ENCODE measurements at regions not wholly inside any gene's neighbourhood (a gene's known extent, or its start where the extent isn't known, plus 50 kb on each side); places are given as distances from the start of the nearest gene placed in this dataset.
"Not testable (repeated sequence)": the region's sequence is repeated elsewhere in the genome, so short reads cannot be mapped to it uniquely, and the experiment has no call there.

DNA sequence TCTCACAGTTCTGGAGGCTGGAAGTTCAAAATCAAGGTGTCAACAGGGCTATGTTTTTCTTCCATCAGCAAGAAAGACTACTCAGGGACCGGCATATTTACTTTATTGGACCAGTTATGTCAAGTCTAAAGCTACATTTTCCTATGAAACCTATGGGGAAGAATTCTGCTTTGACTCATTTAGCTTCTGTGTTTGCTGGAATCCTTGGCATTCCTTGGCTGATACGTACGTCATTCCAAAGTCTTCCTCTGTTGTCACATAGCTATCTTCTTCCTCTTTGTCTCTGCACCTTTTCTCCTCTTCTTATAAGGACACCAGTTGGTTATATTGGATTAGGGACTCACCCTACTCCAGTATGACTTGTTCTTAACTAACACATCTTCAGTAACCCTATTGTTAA lies 137.4 kb upstream of the FBXO11 start:
- no peak for DNase-seq (ENCODE audit: low read depth, low spot score)

DNA sequence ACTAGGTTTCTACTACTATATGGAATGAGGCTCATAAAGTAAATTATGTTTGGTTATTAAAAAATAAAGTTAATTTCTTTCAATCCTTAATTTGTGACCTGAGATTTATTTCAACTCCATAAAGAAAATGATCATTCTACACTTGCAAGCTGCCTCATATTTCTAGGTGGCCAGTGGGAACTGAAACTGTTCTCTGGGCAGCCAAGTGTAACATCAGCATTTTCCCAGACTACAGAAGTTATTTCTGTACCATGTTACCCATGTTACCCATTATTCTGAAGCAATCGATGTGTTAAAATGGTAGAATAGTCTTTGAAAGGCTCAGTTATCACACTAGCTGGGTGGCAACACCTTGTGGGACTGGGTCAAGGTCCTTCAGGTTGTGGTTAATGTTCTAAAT lies 139.3 kb upstream of the FBXO11 start:
- no peak for DNase-seq (ENCODE audit: low read depth, low spot score)

GRCh38 chr2:48048476-48049171 lies 142.3 kb upstream of the FBXO11 start:
- DNase-seq (ENCODE audit: low read depth, low spot score): no peak

- DNase-seq (ENCODE audit: low read depth, low spot score): no peak
Observed at GRCh38 chr2:48049371-48049770, 143.1 kb upstream of the FBXO11 start.

GRCh38 chr2:48050711-48051110 lies 144.4 kb upstream of the FBXO11 start:
- no peak for DNase-seq (ENCODE audit: low read depth, low spot score)

- no peak for DNase-seq (ENCODE audit: low read depth, low spot score)
Observed at GRCh38 chr2:48059975-48060374, 153.7 kb upstream of the FBXO11 start.

- DNase-seq (ENCODE audit: low read depth, low spot score): not testable (repeated sequence)
Observed at GRCh38 chr2:48061656-48062055, 155.4 kb upstream of the FBXO11 start.

- DNase-seq (ENCODE audit: low read depth, low spot score): no peak
Observed at GRCh38 chr2:48065096-48065495, 158.8 kb upstream of the FBXO11 start.

DNA sequence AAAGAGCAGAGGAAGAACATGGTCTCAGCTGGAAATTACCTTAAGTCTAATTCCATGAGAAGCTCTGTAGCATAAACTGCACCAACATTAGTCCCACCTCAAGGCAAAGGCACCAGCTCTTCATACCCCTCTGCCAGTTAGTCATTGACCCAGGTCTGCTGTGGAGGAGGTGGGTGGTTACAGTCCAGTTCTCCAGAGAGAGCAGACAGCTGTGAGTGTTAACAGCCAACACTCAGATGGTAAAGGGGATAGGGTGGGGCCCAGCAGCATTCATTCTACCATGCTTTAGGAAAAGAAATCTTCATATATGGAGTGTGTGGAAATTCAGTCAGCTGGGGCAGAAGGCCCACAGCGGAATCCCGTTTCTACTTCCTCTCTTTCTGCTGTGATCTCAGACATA lies 159.7 kb upstream of the FBXO11 start:
- DNase-seq (ENCODE audit: low read depth, low spot score): no peak

DNA sequence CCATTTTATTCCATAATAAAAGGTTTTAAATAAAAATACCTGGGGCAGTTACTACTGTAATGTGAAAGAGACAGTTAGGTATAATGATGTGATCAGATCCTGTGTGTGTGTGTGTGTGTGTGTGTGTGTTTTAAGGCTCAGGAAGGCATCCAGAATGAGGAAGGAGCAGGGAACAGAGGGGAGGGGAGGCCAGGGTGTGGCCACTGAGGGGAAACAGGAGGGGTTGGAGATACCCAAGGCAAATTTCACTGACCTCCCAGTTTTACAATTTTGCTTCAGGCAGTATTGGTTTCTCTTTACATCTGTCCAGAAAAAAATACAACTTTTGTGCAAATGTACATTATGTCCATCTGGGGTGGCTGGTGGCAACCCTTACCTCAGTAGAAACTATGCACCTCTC lies 163.5 kb upstream of the FBXO11 start:
- DNase-seq (ENCODE audit: low read depth, low spot score): no peak

DNA sequence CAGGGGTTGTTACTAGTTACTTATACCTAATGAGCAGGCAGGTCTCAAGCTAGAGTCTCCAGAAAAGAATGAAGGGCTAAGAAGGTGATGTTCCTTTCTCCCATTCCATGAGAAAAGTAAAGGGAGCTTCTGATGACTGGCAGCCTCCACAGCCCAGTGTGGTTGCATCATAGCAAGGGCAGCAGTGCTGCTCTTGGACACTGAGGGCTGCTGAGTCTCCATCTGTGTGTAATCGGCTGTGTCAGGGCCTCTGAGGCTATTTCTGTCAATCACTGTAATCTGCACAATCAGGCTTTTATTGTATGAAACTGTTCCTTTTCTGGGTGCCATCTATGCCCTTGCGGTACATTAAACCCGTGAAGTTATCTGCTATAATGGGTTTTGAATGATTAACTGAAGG lies 164.1 kb upstream of the FBXO11 start:
- DNase-seq (ENCODE audit: low read depth, low spot score): no peak

DNA sequence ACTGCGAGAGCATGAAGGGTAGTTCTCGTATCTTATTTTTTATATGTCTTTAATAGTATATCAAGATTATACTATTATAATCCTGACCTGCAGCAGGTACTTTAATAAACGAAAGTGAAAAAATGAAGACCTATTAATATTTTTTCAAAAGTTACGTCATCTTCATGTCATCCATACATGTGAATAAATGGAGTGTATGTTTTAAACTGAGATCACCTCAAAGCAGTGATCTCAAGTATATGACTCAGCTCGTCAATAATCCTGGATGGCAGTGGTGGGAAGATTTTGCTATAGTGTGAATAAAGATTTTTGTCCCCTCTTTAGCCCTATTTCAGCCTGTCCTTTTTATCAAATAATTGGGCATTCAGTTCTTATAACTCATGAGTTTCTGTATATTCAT lies 166.3 kb upstream of the FBXO11 start:
- DNase-seq (ENCODE audit: low read depth, low spot score): no peak

DNA sequence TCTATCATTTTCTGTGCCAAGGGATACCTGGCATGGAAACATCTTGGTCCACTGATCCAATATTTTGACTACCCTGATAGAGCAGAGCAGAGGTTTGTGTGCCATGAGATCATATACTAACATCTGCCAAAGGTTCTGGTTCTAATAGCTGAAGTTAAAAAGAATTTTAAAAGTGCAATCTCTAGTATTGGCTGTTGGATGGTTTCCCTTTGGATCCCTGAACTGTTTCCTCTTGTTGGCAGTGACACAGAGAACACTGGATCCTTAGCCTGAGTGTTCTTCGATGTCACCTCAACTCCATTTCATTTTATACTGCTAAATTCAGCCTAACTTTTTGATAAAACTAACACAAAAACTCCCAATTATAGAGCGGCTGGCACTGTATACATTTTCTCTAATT lies 169.3 kb upstream of the FBXO11 start:
- no peak for DNase-seq (ENCODE audit: low read depth, low spot score)

DNA sequence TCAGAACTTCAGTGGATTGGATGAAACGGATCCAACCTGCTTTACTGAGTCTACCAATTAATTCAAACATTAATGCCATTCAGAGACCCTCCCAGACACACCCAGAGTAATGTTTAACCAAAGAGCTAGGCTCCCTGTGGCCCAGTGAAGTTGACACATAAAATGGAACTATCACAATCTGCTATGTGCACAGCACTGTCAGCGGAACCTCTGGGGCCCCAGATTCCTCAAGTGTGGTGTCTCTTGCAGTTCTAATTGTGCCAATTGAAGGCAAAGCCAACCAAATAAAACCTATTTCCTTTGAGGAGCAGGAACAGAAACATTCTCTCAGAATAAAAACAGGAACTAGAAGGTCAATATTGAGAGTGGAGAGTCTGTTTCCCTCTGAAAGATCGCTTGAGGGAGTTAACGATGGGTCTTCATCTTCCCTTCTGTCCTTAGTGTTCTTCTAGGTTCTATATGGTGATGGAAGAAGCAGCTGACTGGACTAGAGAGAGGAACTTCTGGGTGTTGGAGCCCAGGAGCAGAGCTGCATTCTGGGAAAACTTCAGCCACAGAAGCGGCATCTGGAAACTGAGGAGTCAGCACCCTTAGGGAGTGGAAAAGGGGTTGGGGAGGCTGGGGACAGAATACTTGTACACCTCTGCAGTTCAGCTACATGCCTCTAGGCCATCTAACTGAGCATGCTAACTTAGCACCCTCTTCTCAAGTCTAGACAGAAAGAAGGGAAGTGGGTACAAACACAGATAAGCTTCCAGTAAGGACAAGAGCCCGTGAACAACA lies 174.4 kb upstream of the FBXO11 start:
- no peak for DNase-seq (ENCODE audit: low read depth, low spot score)

DNA sequence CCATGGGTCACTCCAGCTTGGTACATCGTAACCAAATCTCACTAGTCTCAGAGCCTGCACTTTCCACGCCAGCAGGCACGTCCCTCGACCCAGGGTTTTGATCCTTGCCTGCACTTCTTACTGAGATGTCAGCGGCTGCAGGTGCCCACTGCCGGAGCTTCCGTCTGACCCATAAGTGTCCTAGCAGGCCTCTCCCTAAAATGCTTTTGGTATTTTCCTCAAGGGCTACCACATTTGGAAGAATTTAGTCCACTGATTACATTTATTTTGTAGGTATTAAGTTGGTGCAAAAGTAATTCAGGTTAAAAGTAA lies 175.0 kb upstream of the FBXO11 start:
- DNase-seq (ENCODE audit: low read depth, low spot score): no peak

DNA sequence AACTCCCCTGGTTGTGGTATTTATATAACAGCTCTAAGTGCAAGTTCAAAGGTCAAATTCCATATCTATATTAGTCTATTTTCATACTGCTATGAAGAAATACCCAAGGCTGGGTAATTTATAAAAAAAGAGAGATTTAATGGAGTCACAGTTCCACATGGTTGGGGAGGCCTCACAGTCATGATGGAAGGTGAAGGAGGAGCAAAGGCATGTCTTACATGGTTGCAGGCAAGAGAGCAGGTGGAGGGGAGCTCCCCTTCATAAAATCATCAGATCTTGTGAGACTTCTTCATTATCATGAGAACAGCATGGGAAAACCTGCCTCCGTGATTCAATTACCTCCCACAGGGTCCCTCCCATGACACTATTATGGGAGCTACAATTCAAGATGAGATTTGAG lies 179.6 kb upstream of the FBXO11 start:
- DNase-seq (ENCODE audit: low read depth, low spot score): no peak

GRCh38 chr2:48088994-48089393 lies 182.7 kb upstream of the FBXO11 start:
- DNase-seq (ENCODE audit: low read depth, low spot score): no peak

DNA sequence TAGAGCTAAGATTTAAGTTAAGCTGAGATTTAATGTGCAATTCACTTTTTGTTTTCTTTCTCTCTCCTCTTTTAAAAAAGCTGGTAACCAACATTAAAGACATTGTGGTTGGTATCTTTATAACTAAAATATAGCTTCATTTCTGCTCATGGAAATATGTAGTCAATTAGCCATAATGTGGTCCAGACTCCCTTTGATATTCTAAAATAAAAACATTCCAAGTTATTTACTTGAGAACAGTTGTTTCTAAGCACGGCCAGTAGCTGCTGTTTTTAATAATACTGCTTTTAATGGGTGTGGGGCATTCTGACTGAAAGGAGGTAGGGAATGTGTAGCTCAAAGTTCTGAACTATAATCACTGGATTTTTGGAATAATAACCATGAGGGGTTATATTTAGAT lies 183.3 kb upstream of the FBXO11 start:
- DNase-seq (ENCODE audit: low read depth, low spot score): no peak

- no peak for DNase-seq (ENCODE audit: low read depth, low spot score)
Observed at GRCh38 chr2:48092846-48093803, 186.8 kb upstream of the FBXO11 start.

DNA sequence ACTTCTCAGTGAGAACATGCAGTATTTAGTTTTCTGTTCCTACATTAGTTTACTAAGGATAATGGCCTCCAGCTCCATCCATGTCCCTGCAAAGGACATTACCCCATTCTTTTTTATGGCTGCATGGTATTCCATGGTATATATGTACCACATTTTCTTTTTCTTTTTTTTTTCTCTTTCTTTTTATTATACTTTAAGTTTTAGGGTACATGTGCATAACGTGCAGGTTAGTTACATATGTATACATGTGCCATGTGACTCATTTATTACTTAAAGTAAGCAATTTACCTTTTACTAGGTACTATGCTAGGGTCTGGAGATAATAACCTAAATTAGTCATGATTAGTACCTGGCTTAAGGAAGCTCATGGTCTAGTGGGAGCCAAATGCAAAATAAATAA lies 190.5 kb upstream of the FBXO11 start:
- not testable (repeated sequence) for DNase-seq (ENCODE audit: low read depth, low spot score)

DNA sequence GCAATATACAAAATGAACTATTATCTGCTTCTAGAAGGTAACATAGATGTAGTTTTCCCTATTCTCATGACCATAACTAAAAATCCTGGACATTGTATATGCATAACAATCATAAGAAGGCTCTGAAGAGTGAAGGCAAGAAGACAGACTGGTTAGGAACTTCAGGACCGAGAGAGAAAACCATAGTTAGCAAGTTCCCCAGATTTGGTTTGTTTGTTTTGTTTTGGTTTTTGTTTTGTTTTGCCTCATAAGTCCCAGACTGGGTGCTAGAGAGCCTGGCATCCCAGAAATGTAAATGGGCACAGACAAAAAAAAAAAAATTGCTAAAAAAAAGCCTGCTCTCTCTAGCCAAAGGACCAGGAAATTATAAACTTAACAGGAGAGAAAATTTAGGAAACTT lies 192.2 kb upstream of the FBXO11 start:
- DNase-seq (ENCODE audit: low read depth, low spot score): no peak

DNA sequence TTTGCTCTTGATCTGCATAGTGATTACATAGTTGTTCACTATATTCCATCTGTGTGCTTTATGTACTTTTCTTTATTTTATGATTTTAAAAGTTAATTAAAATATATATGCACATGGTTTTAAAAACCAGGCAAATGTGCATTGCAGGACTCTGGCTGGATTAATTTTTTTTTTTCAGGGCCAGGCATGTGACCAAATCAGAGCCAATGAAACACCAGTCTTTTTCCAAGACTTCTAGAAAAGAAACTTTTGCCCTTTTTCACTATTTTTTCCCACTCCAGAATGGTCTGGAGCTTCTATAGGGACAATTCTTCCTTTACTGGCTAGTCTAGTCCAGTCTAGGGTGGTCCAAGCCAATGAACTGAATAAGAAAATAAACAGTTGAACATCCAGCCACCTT lies 198.1 kb upstream of the FBXO11 start:
- DNase-seq (ENCODE audit: low read depth, low spot score): no peak
